Amygdala (tissue), 56 donors: ENCODE measurements at regions not wholly inside any gene's neighbourhood (a gene's known extent, or its start where the extent isn't known, plus 50 kb on each side); places are given as distances from the start of the nearest gene placed in this dataset.
A peak's percentile ranks its signal among the peaks of the same experiment; 100 is the strongest.

ENCODE experiments used
- DNase-seq, 56 donors: peaks; one replicate each; lab custom pipeline; 2025; lab: John Stamatoyannopoulos, UW

DNA sequence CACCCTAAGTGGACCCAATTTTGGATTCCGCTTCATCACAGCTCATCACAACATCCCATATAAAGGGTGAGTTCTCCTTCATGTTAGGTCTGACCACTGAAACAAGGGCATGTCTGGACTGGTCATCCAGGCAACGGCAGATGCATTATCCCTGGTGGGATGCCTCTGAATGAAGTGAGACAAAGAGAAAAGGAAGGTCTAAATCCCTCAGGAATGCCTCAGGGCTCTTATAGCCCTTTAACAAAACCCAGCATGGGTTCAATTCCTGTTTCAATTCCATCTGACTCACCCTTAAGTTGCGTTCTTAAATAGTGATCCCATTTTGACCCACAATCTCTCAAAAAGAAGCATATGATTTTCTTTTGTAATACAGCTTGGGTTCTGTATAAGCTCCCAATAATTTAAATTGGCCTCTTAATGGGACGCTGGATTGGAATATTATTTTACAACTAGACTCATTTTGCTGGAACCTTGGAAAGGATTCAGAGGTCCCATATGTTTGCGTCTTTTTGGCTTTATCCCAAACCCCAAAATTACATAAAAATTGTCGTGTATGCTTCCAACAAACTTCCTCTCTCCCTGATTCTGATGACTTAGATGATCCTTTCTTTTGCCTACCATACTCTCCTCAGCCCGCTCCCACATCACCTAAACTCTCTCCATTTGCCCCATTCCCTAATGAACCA is 287.4 kb upstream of the ZP4 start:
- DNase-seq, result no peak

DNA sequence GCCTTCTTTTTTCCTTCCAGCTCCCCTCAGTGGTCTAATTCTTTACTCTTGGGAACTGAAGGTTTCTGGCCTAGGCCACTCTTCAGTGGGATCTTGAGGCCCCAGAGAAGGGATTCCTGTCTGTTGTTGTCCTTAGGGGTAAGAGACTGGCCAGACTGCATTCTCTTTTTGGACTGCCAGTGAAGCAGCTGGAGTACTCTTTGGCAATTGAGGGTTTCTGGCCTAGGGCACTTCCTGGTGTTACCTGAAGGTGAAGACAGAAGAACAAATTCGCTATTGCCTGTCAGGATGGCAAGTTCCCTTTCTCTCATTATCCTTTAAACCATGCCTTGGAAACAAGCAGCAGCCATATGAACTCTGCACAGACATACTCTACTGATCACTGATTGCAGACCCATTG is 286.6 kb upstream of the ZP4 start:
- no peak for DNase-seq

GRCh38 chr1:238176441-238176840 is 285.7 kb upstream of the ZP4 start:
- DNase-seq, result no peak

- DNase-seq, result no peak
Observed at GRCh38 chr1:238171985-238172384, 281.3 kb upstream of the ZP4 start.

- no peak for DNase-seq
Observed at GRCh38 chr1:238161955-238162354, 271.2 kb upstream of the ZP4 start.

GRCh38 chr1:238153939-238154338 is 263.2 kb upstream of the ZP4 start:
- no peak for DNase-seq

GRCh38 chr1:238153253-238153652 is 262.5 kb upstream of the ZP4 start:
- DNase-seq, result no peak

GRCh38 chr1:238152119-238152518 is 261.4 kb upstream of the ZP4 start:
- DNase-seq, result no peak

GRCh38 chr1:238143038-238143437 is 252.3 kb upstream of the ZP4 start:
- no peak for DNase-seq

DNA sequence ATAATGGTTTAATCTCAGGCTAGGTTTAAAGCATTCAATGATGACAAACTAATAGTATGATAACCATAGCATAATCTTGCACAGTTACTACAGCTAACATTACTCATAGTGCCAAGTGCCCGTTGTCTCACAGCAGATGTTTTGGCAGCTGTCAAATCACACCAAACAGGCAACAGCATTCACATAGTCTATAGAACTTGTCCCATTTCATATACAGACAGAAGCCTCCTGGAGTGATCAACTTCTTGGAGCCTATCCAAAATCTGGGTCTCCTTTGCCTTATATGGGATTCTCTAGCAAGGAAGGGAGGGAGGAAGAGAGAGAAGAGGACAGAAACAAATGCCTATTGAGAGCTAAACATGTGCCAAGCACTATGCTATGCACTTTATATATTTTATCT is 250.6 kb upstream of the ZP4 start:
- DNase-seq, result peak in 1 of 56 donors; percentile 3

DNA sequence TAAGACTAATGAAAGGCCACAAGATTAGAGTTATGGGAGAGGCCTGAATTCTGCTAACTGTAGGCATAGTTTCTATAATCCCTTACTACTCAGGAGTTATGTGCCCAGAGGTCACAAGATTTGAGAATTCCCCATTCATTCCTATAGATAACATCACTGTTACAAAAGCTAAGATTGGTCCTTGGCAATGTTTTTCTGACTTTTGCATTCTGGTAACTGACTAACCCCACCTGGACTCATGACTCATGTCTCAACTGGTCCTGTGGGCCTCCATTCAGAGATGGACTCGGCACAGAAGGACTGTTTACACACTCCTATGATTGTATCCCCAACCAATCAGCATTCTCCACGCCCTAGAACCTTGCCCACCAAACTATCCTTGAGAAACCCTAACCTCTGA is 249.0 kb upstream of the ZP4 start:
- DNase-seq, result no peak

DNA sequence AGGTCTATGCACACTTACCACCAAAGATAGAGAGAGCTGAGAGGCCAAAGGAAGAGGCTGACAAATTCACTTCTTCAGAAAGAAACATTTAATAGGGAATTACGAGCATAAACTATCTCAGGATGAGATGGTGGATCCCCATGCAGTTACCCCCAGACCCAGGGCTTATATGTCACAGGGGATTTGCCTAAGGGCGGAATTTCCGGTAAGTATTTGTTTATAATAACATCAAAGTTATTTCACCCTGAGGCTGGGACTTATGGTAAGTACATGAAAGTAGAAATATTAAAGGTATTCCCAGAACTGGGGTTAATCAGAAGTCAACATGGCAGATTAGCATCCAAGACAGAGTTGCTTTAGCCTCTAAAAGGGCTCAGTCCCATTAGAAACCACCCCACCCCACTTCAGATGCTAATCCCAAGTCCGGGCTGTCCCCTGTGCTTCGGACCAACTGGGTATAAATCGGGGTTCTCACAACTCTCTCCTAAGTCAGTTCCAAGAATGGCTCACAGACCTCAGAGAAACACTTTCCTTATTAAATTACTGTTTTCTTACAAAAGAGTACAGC is 247.4 kb upstream of the ZP4 start:
- no peak for DNase-seq

DNA sequence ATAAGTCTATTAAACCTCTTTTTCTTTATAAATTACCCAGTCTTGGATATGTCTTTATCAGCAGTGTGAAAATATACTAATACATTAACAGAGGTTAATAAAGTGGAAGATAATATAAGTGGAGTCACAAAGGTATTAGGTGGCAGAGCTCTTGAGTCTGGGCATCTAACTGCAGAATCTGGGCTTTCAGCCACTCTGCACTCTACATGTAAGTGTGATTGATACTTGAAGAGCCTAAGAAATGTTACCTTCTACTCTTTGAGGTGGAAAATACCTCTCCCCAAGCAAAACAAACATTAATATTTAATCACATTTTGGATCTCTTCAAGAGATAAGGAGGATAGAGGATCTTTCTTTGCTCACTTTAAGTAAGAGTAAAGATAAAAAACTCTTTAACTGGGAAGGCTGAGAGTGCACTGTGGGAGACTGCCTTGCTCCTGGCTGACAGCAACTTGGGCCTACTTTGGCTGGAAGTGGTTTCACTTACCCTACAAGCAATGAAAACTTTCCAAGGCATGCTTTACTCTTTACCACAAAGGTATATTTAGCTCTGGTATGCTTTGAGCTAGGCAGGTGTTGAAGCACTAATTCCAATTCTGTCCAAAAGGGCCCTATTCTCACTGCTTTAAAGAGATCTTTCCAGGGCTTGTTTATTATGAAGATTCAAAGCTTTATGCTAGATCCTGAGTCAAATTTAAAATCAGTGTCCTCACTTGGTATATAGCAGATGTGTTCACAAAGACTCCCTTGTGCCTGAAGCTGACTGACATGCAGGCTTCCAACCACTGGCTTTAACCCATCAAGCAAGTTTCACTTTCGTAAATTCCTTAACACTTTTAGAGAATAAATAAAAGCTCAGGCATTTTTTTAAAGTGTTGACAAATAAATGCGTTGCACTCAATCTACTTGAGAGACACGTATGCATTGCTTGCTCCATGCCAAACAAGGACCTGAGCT is 245.3 kb upstream of the ZP4 start:
- no peak for DNase-seq

GRCh38 chr1:238129677-238130076 is 239.0 kb upstream of the ZP4 start:
- no peak for DNase-seq

DNA sequence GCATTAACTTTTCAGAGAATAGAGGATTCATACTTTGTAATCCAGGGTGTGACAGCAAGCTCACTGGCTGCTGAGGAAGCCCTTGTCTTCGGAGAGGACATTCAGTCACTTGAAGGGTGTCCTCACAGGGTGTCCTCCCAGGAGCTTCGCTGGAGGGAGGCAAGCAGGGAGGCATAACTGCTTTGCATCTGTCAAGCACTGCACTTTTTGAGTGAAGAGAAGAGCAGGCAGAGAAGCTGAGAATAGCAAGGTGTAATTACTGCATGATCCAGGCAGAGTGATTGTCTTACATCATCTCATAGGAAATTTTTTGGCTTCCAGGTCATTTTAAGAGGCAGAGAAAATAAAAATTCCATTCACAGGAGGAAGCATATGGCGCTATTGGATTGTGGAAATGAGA is 232.5 kb upstream of the ZP4 start:
- no peak for DNase-seq

GRCh38 chr1:238119861-238120260 is 229.1 kb upstream of the ZP4 start:
- no peak for DNase-seq

- no peak for DNase-seq
Observed at GRCh38 chr1:238119060-238119459, 228.3 kb upstream of the ZP4 start.

- DNase-seq, result no peak
Observed at GRCh38 chr1:238115852-238116251, 225.1 kb upstream of the ZP4 start.

DNA sequence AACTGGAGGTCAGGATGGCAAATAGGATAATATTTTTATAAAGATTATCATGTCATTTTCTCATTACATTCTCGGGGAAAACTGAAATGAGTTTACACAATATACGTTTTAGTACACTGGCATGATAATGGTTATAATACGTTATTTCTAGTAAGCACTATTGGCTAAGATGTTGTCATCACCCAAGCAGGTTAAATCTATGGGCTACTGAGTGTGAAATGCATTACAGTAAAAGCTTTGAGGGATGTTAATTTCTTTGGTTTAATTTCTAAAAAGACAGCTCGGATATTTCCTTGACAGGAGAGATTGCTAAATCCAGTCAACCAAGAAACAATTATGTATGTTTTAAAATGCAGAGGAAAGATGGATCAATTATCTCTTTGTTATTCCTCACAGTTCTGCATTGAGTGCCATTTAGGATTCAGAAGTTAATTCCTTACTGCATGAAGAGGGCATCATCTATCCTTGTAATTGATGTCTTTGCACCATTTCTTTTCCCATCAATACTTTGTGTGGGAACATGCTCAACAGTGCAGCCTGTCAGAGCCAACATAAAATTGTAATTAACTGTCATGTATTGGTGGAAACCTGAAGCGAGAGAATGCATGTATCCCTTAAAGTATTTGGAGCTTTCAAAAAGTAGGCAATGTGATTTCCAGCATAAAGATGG is 222.4 kb upstream of the ZP4 start:
- DNase-seq, result no peak

- no peak for DNase-seq
Observed at GRCh38 chr1:238111516-238111915, 220.8 kb upstream of the ZP4 start.

- no peak for DNase-seq
Observed at GRCh38 chr1:238111081-238111480, 220.4 kb upstream of the ZP4 start.
